ENCODE measurements at regions not wholly inside any gene's neighbourhood (a gene's known extent, or its start where the extent isn't known, plus 50 kb on each side); places are given as distances from the start of the nearest gene placed in this dataset.
A peak's percentile ranks its signal among the peaks of the same experiment; 100 is the strongest.
"Not testable (repeated sequence)": the region's sequence is repeated elsewhere in the genome, so short reads cannot be mapped to it uniquely, and the experiment has no call there.

DNA sequence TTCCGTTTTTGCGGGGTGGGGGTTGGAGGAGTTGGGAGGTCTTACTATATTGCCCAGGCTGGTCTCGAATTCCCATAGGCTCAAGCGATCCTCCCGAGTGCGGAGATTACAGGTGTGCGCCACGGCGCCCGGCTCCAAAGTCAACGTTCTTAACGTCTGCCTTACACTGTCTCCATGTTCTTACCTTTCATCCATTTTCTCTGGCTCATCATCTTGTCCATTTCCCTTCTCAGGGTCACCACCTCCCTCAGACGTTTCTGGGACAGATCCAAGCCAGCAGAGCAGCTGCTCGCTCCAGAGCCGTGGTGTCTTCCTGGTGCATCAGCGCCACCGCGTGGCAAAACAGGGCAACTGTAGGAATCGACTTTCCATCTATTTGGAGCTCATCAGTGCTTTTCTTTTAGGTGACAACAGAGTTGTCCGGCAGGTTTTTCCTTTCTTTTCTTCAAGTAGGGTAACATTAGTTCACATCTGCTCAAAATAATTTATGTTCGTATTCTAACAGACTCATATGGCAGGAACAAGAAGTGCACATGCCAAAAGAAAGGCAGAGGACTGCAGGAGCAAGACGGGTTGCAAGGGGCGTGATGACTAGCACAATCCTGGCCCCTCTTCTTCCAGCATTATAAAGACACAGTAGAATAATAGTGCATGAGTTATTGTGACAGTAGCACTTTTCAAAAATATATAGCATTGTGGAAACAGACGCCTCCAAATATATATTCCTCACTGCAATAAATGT, 103.1 kb upstream of the ABCC4 start:
- DNase-seq (ENCODE audit: low read depth) = peak; percentile 81
- TF ChIP-seq CTCF (IDR thresholded peaks at IDR 0.05; ENCODE audit: low read length, missing control alignments) = peak; percentile 93
- H3K4me3 ChIP-seq (replicated peaks; ENCODE audit: low read depth, low read length) = peak overlapping the region; percentile 48

- no peak overlapping the region for H3K4me3 ChIP-seq (replicated peaks; ENCODE audit: low read depth, low read length)
- no peak for DNase-seq (ENCODE audit: low read depth)
These were observed 104.9 kb upstream of the ABCC4 start for GRCh38 chr13:95406176-95406575.

DNA sequence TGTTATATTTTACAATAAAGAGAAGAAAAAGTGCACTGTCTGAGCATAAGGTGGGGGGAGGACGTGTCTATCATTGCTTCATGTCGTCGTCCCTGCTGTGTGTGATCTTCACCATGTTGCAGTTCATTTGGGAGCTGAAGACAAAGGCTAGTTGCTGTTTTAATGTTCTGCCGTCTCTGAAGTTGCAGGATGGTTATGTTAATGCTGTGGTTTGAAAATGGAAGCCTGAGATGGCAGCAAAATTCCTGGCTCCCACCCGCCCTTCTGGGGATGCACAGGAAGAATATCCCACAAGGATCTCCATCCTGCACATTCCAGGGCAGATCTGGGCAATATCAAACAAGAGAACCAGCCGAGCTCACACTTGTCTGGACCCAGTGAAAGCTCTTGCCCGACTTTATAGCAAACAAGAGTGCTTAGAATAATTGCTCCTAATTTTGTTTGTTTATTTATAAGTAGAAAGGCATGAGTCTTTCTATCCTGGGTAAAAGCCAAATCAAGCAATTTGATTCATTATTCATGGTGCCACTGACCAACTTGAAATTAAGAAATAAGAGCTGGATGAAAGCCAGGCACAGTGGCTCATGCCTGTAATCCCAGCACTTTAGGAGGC, 110.3 kb upstream of the ABCC4 start:
- DNase-seq (ENCODE audit: low read depth) = peak; percentile 3
- H3K4me3 ChIP-seq (replicated peaks; ENCODE audit: low read depth, low read length) = no peak overlapping the region
- TF ChIP-seq CTCF (IDR thresholded peaks at IDR 0.05; ENCODE audit: low read length, missing control alignments) = no peak

More at GRCh38 chr13:95406176-95406575, 104.9 kb upstream of the ABCC4 start:
- TF ChIP-seq CTCF (IDR thresholded peaks at IDR 0.05; ENCODE audit: low read length, missing control alignments) = no peak

DNA sequence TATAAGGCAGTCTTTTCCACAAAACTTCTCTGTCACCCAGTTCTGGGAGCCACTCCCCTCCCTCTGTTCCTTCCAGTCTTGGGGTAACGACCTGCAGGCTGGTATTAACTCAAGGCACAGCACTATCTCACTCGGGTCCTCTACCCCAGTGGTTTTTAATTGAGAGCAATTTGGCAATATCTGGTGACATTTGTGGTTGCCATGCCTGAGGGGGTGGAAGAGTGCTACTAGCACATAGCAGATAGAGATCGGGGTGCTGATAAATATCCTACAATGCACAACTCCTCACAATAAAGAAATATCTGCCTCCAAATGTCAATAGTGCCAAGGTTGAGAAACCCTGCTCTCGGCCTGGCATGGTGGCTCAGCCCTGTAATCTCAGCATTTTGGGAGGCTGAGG, 117.7 kb upstream of the ABCC4 start:
- H3K4me3 ChIP-seq (replicated peaks; ENCODE audit: low read depth, low read length) = no peak overlapping the region
- no peak for DNase-seq (ENCODE audit: low read depth)
- no peak for TF ChIP-seq CTCF (IDR thresholded peaks at IDR 0.05; ENCODE audit: low read length, missing control alignments)

GRCh38 chr13:95420501-95420900, 119.2 kb upstream of the ABCC4 start:
- no peak overlapping the region for H3K4me3 ChIP-seq (replicated peaks; ENCODE audit: low read depth, low read length)
- TF ChIP-seq CTCF (IDR thresholded peaks at IDR 0.05; ENCODE audit: low read length, missing control alignments) = no peak
- no peak for DNase-seq (ENCODE audit: low read depth)

DNA sequence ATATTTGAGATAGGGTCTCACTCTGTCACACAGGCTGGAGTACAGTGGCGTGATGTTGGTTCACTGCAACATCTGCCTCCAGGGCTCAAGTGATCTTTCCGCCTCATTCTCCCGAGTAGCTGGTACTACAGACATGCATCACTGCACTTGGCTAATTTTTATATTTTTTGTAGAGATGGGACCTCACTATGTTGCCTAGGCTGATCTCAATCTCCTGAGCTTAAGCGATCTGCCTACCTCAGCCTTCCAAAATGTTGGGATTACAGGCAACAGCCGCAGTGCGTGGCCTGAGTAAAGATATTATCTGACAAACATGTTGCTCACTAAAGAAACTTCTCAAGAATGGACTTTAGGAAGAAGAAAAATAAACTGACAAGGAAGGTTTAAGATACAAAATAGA, 125.4 kb upstream of the ABCC4 start:
- no peak overlapping the region for H3K4me3 ChIP-seq (replicated peaks; ENCODE audit: low read depth, low read length)
- no peak for DNase-seq (ENCODE audit: low read depth)
- TF ChIP-seq CTCF (IDR thresholded peaks at IDR 0.05; ENCODE audit: low read length, missing control alignments) = no peak

DNA sequence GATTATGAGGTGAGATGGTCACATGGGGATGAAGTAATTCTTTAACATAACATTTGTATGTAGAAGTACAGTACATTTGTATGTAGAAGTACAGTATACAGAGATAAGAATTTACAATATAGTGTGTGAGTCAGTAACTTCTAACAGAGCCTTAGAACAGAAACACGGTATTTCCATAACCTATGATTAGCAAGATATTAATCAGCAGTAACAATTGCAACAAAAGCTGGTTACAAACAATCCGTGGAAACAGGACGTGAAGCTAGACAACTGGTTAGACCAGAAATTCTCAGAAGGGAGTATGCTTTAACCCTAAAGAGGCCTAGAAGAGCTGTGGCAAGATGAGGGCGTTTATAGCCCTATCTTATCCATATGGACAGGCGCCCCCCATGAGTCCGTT, 122.0 kb upstream of the CLDN10 start:
- DNase-seq (ENCODE audit: low read depth); H3K4me3 ChIP-seq (replicated peaks; ENCODE audit: low read depth, low read length): not testable (repeated sequence)

Data from fibroblast of pulmonary artery (primary cell).